ENCODE measurements at regions not wholly inside any gene's neighbourhood (a gene's known extent, or its start where the extent isn't known, plus 50 kb on each side); places are given as distances from the start of the nearest gene placed in this dataset.
"Not testable (repeated sequence)": the region's sequence is repeated elsewhere in the genome, so short reads cannot be mapped to it uniquely, and the experiment has no call there.

DNA sequence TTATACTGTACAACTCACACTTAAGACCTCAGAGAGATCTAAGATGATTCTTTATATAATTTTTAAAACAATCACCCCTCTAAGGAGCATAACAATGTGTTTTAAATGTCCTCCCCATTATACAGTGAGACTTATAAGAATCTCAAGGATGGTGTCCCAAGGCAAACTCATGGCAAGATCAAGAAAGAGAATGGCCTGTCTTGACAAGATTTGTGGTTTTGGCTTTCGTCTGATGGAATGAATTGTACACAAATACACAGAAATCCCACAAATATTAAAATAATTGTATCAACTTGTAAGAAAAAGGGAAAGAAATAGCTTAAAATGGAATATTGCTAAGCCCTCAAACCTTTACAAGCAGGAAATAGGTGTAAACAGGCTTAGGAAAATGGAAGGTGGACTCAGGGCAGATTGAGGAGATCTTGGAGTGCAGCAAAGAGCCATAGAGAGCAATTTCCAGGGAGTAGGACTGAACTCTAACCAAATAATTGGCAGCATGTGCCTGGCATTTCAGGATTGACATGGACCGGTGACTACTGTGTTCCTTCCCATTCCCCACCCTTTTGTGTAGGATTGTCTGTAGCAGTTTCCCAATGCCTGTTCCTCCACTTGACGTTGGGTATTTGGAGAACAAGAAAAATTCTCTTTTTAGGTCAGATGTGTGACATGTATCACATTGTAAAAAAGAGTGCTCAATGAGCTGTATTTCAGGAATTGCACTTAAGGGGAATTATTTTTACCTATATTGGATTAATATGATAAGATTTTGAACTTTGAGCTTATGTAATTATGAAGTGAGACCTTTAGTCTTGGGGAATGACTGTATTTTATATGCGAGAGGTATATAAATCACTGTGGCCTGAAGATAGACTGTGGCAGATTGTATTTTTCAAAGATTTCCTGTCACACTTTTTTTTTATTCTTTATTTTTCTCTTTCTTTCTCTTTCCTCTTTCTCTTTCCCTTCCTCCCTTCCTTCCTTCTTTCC, 317.8 kb upstream of the SLITRK3 start:
- DNase-seq: no peak

DNA sequence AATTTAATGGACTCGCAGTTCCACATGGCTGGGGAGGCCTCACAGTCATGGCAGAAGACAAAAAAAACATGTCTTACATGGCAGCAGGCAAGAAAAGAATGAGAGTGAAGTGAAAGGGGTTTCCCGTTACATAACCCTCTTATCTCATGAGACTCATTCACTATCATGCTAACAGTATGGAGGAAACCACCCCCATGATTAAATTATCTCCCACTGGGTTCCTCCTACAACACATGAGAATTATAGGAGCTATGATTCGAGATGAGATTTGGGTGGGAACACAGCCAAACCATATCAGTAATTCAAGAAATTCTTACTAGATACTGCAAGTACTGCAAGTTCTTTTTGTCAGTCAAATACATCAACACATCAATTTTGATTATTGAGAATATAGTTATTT, 311.4 kb upstream of the SLITRK3 start:
- DNase-seq: no peak

DNA sequence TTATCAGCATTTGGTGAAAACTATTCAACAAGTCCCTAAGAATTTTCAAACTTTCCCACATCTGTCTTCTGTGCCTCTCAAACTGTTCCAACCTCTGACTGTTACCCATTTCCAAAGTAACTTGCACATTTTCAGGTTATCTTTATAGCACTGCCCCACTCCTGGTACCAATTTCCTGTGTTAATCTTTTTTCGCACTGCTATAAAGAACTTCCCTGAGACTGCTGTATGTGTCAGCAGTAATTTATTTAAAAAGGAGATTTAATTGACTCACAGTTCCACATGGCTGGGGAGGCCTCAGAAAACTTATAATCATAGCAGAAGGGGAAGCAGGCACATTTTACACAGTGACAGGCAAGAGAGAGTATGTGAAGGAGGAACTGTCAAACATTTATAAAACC, 310.9 kb upstream of the SLITRK3 start:
- DNase-seq: no peak

DNA sequence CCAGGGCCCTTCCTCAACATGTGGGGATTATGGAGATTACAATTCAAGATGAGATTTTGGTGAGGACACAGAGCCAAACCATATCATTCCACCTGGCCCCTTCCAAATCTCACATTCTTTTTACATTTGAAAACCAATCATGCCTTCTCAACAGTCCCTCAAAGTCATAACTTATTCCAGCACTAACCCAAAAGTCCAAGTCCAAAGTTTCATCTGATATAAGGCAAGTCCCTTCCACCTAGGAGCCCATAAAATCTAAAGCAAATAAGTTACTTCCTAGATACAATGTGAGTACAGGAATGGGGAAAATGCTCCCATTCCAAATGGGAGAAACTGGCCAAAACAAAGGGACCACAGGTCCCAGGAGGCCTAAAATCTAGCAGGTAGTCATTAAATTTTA, 309.5 kb upstream of the SLITRK3 start:
- no peak for DNase-seq

DNA sequence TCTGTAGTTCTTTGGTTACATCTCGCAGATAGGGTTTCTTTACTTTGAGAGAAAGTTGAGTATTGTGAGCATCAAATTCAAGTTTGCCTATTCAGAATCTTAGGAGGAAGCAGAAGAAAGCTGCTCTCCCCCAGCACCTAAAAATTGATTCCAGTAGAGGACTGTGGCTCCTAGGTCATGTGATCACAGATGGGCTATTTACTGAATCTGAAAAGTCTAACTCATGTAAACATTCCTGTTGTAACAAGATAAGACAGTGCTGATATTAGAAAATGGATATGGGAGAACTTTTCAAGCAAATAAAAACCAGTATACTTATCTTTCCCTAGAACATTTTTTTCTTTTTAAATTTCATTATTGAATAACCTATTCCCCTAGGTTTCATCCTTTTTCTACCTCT, 308.4 kb upstream of the SLITRK3 start:
- no peak for DNase-seq

DNA sequence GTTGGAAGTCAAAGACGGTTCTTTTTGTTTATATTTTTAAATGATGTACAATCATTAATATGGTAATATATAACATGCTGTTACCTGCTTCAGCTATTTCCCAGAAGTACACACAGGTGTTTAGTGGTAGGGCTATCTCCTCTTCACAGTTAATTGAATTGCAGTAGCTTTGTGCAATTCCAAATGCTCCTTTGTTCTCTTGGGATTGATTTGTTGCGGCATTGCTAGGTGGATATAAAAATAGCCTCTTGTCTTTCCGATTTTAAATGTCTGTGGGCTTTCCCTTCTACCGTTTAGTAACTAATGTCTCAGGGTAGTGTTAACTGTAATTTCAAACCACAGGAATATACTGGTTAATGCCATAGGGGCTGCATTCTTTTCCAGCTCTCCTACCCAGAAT, 307.6 kb upstream of the SLITRK3 start:
- DNase-seq: no peak

DNA sequence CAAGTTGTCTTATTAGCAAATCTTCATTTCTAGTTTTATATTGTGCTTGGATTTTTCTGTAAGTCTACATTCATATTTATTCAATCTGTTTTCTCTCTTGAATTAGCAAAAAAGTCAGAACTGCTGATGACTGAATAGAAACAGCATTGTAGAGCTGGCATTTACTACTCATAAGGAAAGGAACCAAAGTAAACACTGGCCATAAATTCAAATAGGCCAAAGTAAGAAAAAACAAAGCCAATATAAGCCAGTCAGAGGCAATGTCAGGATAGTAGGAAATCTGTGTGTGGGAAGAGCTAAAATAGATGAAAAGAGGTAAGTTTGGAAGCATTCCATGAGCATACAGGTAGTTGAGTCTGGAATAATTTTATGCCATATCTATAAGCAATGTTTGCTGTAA, 307.2 kb upstream of the SLITRK3 start:
- no peak for DNase-seq

DNA sequence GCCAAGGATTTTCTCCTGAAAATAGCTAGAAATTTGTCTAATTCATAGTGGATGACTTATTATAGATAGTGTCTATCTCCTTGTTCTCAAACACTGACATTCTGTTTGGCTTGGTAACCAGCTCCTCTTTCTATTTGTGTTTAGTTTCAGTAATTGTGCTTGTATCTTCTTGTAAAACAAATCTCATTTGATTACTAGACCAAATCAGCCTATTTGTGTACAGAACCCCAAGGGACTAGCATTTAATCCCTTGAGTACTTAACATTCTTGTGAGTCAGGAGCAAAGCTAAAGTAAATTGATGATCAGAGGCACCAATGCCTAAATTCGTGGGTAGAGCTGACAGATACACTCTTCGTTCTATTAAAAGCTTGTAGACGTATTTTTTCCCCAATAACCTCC, 306.5 kb upstream of the SLITRK3 start:
- no peak for DNase-seq

DNA sequence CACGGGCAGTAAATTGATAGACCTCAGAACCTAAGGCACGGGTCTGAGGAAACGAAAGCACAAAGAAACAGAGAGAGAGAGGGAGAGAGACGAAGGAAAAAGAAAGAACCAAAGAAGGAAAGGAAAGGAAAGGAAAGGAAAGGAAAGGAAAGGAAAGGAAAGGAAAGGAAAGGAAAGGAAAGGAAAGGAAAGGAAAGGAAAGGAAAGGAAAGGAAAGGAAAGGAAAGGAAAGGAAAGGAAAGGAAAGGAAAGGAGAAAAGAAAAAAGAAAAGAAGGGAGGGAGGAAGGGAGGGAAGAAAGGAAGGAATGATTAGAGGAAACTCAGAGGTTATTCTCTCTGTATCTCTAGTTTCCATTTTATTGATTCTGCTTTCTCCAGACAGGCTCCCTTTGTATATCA, 302.6 kb upstream of the SLITRK3 start:
- not testable (repeated sequence) for DNase-seq

DNA sequence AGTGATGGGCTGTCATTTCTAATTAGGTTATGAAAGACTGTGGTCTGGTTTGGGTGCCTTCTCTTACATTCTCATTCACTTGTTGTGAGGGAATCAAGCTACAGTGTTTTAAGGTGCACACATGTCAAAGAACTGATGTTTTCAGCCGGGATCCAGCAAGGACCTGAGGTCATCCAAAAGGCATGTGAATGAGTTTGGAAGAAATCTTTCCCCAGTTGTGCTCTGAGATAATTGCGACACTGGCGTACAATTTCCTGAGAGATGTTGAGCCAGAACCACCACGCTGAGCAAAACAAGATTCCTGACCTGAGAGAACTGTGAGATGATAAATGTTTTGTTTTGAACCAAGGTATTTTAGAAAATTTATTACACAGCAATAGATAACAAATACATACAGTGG, 295.3 kb upstream of the SLITRK3 start:
- DNase-seq: no peak

DNA sequence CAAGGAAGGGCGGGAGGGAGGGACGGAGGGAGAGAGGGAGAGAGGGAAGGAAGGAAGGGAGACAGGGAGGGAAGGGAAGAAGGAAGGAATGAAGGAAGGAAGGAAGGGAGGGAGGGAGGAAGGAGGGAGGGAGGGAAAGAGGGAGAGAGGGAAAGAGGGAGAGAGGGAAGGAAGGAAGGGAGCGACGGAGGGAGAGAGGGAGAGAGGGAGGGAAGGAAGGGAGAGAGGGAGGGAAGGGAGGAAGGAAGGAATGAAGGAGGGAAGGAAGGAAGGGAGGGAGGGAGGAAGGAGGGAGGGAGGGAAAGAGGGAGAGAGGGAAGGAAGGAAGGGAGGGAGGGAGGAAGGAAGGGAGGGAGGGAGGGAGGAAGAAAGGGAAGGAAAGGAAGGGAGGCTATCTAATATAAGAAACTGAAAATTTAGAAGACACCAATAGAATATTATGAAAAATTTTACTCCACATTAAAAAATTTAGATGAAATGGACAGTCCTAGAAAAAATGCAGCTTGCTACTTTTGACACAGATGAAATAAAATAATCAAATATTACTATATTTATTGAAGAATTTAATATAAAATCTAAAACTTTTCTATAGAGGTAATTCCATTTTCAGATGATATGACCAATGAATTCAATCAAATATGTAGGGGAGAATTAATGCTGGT, 280.3 kb upstream of the SLITRK3 start:
- DNase-seq: no peak

DNA sequence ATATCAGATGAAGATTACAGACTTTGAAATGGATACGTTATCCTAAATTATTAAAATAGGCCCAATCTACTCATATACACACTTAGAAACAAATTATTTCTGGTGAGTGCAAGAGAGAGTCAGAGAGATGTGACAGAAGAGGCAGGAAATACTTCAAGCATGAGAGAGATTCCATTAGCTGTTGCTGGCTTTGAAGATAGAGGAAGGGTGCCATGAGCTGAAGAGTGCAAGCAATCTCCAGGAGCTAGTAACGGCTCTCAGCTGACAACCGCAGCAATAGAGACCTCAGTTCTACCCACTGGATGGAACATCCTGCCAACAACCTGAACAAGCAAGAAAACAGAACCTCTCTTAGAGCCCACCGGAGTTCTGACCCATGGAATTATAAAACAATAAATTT, 270.7 kb upstream of the SLITRK3 start:
- no peak for DNase-seq

DNA sequence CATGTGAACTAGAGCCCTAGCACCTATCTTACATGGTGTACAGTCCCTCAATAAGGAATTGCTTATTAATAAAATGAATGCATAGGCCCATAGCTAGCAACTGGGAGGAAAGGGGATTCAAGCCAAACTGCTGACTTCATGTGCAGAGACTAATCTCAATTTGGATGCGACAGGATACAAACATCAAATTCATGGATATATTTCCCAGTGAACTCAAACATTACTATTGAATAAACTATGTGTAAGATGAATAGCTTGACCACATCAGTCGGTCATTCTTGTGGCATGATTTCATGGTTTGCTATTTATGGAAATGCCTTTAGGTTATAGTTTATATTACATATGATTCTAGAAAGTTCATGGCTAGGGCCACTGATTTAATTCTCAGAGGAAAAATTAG, 268.6 kb upstream of the SLITRK3 start:
- DNase-seq: no peak

DNA sequence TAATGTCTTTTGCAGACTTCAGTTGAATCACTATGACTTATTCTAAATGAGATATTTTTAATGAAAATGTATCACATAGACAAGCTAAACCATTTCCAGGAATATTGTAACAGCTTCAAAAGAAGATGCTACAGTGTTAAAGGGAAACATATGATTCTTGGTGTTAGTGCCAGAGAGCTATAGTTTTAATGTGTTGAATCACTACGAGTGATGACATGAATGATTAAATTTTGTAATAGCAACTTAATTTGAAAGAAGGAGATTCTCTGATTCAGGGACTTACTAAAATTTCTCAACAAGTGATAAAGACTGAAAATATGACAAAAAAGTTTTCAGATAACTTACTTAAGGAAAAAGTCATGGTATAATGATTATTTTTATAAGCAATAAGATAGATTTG, 267.3 kb upstream of the SLITRK3 start:
- DNase-seq: no peak

DNA sequence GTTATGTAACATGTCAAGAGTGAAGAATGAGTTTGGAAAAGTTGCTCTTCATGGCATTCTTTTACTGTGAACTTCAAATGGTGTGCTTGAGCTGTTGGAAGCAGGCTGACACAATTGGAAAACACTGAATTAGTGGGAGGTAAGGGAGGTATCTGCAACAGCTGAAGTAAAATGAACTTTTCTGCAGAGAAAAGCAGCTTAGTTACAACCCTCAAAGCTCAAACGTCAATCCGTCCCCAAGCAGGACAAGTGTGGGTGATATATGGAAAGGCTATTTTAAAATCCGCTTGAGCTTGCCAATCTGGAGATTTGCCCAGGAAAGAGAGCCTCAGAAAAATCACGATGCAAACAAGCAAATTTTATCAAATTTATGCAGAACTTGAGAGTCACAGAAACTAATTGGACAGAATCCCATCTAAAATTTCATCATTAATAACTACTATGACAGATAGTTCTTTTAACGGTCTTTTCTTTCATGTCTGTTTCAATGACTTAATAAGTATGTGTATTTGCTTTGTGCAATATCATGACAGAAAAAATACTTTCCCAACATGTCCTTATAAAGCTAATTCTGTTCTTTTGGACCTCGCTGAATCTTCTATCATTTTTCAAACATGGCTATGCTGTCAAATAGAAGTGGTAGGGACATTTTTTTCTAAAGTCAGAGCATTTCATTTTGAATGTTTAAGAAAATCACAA, 266.6 kb upstream of the SLITRK3 start:
- DNase-seq: no peak

DNA sequence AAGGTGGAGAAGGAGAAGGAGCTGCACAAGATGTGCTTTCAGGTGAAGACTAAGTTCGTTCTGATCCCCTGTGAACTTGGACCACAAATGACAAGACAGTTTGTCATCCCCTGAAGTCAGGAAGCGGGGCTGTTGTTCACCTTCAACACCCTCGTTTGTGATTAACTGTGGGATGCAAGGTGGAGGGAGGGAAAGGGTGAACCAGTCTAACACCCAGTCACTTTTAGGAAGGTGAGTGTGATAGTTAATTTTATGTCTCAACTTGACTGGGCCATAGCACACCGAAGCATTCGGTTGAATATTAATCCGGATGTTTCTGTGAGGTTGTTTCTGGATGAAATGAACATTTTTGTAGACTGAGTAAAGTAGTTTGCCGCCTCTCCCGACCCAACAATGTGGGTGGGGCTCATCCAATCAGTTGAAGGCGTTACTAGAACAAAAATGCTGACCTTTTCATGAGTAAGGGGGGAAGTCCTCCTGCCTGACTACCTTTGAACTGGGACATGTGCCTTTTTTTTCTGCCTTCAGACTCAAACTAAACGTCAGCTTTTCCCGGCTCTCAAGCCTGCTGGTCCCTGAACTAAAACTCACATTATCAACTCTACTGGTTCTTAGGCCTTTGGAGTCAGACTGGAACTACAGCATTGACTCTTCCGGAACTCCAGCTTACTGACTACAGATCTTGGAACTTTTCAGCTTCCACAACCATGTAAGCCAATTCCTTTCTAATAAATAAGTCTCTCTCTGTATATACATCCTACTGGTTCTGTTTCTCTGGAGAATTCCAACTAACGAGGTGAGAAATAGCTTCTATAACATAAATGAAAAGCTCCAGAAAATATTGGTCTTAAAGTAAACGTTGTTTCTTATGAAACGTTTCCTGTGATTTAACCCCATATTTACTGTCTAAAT, 264.0 kb upstream of the SLITRK3 start:
- DNase-seq: no peak

DNA sequence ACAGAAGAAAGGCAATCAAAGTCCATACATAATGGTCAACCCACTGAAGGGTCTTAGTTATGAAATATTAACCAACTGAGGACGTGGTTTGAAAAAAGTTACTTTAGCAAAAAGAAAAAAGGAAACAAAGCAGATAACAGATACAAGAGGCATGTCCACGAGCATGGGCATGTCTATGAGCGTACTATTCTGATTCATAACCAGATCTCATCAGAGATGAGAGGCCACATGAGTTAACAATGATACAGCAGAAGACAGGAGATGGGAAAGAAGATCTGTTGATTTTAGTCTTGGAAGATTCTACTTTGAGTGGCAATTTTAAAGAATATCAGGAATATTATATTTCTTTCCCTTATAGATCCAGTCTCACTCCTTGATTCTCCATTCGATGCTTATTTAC, 262.9 kb upstream of the SLITRK3 start:
- no peak for DNase-seq

DNA sequence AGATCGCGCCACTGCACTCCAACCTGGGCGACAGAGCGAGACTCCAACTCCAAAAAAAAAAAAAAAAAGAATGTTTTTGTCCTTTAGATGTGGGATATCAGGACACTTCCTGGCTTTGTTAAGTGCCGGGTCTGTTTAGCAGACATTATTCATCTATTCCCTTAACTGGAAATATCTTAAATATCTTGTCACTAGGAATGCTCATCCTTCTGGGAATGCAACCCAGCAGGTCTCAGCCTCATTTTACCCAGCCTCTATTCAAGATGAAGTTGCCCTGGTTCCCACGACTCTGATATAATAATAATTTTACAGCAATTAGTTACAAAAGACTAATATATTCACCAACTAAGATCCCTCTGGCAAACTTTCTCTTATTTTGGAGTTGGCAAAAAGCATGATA, 260.9 kb upstream of the SLITRK3 start:
- no peak for DNase-seq

DNA sequence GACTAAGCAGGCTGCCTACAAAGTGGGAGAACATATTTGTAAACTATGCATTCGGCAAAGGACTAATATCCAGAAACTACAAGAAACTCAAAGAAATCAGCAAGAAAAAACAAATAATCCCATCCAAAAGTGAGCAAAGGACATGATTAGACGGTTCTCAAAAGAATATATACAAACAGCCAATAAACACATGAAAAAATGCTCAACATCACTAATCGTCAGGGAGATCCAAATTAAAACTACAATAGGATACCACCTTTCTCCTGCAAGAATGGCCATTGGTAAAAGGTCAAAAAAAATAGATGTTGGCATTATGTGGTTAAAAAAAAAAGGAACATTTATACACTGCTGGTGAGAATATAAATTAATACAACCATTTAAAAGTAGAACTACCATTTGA, 259.6 kb upstream of the SLITRK3 start:
- no peak for DNase-seq

DNA sequence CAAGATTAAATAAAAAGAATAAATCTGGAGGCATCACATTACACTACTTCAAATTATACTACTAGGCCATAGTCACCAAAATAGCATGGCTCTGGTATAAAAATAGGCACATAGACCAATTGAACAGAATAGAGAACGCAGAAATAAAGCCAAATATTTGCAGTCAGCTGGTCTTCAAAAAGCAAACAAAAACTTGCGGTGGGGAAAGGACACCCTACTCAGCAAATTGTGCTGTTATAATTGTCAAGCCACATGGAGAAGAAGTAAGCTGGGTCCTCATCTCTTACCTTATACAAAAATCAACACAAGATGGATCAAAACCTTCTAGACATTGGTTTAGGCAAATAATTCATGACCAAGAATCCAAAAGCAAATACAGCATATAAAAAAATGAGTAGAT, 259.2 kb upstream of the SLITRK3 start:
- DNase-seq: no peak

DNA sequence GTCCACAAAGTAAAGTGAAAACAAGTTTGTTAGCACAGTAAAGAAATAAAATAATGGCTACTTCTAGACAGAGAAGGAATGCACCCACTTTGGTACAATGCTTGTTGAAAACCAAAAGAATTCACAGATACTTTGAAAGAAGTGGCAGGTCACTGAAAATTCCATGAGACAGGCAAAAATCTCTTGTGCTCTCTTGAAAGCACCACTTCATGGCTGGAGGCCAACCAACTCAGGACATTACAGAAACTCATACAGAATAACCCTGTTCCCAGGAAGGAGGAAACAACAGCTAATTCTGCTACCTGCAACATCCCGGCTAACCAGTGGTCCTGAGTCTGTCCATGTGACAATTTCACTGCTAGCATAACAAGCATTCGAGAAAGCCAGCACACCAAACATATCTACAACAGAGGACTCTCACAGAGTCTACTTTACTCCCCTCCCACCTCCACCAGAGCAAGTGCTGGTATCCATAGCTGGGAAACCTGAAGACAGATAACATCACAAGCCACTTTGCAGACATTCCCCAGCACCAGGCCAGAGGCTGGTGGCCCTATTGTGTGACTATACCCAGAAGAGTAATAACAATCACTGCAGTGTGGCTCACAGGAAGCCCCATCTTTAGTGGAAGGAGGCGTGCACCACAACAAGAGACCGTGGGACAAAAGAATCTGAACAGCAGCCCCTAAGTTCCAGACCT, 255.3 kb upstream of the SLITRK3 start:
- no peak for DNase-seq

DNA sequence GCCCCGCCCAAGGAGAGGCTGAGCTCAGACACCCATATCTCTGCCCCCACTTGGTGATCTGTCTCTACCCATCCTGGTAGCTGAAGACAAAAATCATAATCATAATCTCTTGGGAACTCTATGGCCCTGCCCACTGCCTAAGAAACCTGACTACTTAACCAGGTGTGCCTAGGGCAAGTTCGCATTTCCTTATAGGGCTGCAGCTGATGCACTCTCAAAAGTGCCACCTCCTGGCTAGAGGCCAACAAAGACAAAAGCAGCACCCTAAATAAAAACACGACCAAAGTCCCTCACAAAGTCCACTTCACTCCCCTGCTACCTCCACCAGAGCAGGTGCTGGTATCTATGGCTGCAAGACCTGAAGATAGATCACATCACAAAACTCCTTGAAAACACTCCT, 250.4 kb upstream of the SLITRK3 start:
- DNase-seq: no peak
